H1 (cell line): ENCODE measurements at regions not wholly inside any gene's neighbourhood (a gene's known extent, or its start where the extent isn't known, plus 50 kb on each side); places are given as distances from the start of the nearest gene placed in this dataset.

Experiments
- CTCF ChIA-PET: fragments of 300-600 bp; sonication (Branson Sonifier 250); formaldehyde crosslinking; loops from one replicate; lab custom pipeline; 2021; ENCODE audit not compliant: partially characterized antibody; lab: Charles Lee
- POLR2A ChIA-PET: fragments of 300-600 bp; sonication (Branson Sonifier 250); formaldehyde crosslinking; loops from one replicate; lab custom pipeline; 2021; ENCODE audit warnings: inconsistent platforms; ENCODE audit not compliant: partially characterized antibody; lab: Charles Lee
- DNase-seq, 2 experiments: peaks; one replicate each; pipeline versions ENCODE4 v3.0.0 to v3.0.0-alpha.2; 2010 to 2022; ENCODE audit warnings: low spot score in 2 of 2, low read depth in 1 of 2, mixed read lengths in 1 of 2
- FAIRE-seq: peaks from 2 replicates; lab custom pipeline; 2011; peaks lifted over from hg19 to GRCh38; lab: Jason Lieb, UNC
- H2AFZ ChIP-seq: 2 replicates; pipeline ENCODE4 v1.8.1; 2012; ENCODE audit warnings: low read length, inconsistent platforms
- H2AK5ac ChIP-seq: 2 replicates; pipeline ENCODE4 v1.6.1; 2013; ENCODE audit warnings: low read depth, low read length
- H2BK120ac ChIP-seq: replicated peaks from 2 replicates; pipeline ENCODE3; 2013; ENCODE audit warnings: low read depth, low read length, inconsistent platforms
- H2BK12ac ChIP-seq: 2 replicates; pipeline ENCODE4 v1.6.1; 2013; ENCODE audit warnings: low read depth, low read length
- H2BK15ac ChIP-seq: 2 replicates; pipeline ENCODE4 v1.6.1; 2013; ENCODE audit warnings: low read length
- H2BK20ac ChIP-seq: 2 replicates; pipeline ENCODE4 v1.6.1; 2013; ENCODE audit warnings: low read length
- H2BK5ac ChIP-seq: 2 replicates; pipeline ENCODE4 v1.6.1; 2013; ENCODE audit warnings: low read depth, low read length
- H3K14ac ChIP-seq: 2 replicates; pipeline ENCODE4 v1.6.1; 2013; ENCODE audit warnings: inconsistent platforms; ENCODE audit not compliant: insufficient read length
- H3K18ac ChIP-seq: 2 replicates; pipeline ENCODE4 v1.6.1; 2013; ENCODE audit warnings: low read length; ENCODE audit errors: extremely low read depth
- H3K23ac ChIP-seq: 2 replicates; pipeline ENCODE4 v1.6.1; 2013; ENCODE audit warnings: inconsistent platforms; ENCODE audit not compliant: insufficient read length
- H3K23me2 ChIP-seq: 2 replicates; pipeline ENCODE4 v1.6.1; 2013; ENCODE audit warnings: low read depth, low read length
- H3K27ac ChIP-seq: 2 replicates; pipeline ENCODE4 v1.6.1; 2011; ENCODE audit warnings: low read depth, low read length, inconsistent platforms
- H3K27me3 ChIP-seq, 4 experiments: replicated peaks in 1 of 4; 1 replicate in 1 of 4; 2 replicates in 3 of 4; pipeline versions ENCODE4 v1.6.1 to v1.8.1; 2011 to 2013; ENCODE audit warnings: low read length in 3 of 4, mild to moderate bottlenecking in 3 of 4, inconsistent platforms in 2 of 4, mixed read lengths in 2 of 4, moderate library complexity in 1 of 4; ENCODE audit not compliant: control insufficient read depth in 3 of 4, insufficient read depth in 3 of 4; ENCODE audit errors: extremely low read depth in 1 of 4
- H3K36me3 ChIP-seq, 4 experiments: 2 replicates each; pipeline versions ENCODE4 v1.6.1 to v1.8.1; 2011 to 2013; ENCODE audit warnings: mild to moderate bottlenecking in 4 of 4, low read length in 3 of 4, moderate library complexity in 2 of 4, control low read depth in 1 of 4, inconsistent platforms in 1 of 4; ENCODE audit not compliant: insufficient read depth in 4 of 4, control insufficient read depth in 2 of 4
- H3K4ac ChIP-seq: replicated peaks from 2 replicates; pipeline ENCODE3; 2013; ENCODE audit warnings: low read length, low read depth, mixed read lengths, inconsistent platforms; ENCODE audit not compliant: insufficient read length
- H3K4me1 ChIP-seq, 4 experiments: replicated peaks in 1 of 4; 1 replicate in 1 of 4; 2 replicates in 3 of 4; pipeline versions ENCODE4 v1.6.1 to v1.8.1; 2011 to 2013; ENCODE audit warnings: low read length in 3 of 4, inconsistent platforms in 2 of 4, mixed read lengths in 1 of 4; ENCODE audit not compliant: insufficient read depth in 4 of 4, control insufficient read depth in 3 of 4
- H3K4me2 ChIP-seq, 2 experiments: 2 replicates each; pipeline versions ENCODE4 v1.6.1 to v1.8.1; 2011 to 2013; ENCODE audit warnings: low read depth in 2 of 2, low read length in 2 of 2, control low read depth in 1 of 2, inconsistent platforms in 1 of 2, mild to moderate bottlenecking in 1 of 2; ENCODE audit not compliant: insufficient read depth in 1 of 2
- H3K4me3 ChIP-seq, 4 experiments: fragments of 200-600, 300-600 bp in 1 of 4; sonication (generic), shearing (Covaris generic), sonication (Bioruptor Twin) in 1 of 4; 2 replicates each; pipeline versions ENCODE4 v1.5.1 to v1.8.1; 2011 to 2016; ENCODE audit warnings: low read length in 4 of 4, low read depth in 3 of 4, control low read depth in 2 of 4, inconsistent platforms in 2 of 4, mild to moderate bottlenecking in 2 of 4, mixed read lengths in 1 of 4, moderate library complexity in 1 of 4; ENCODE audit not compliant: insufficient read depth in 2 of 4; ENCODE audit errors: extremely low read depth in 1 of 4
- H3K56ac ChIP-seq: replicated peaks from 2 replicates; pipeline ENCODE3; 2013; ENCODE audit warnings: low read depth, mild to moderate bottlenecking, mixed read lengths, low read length, inconsistent platforms; ENCODE audit not compliant: insufficient read length
- H3K79me1 ChIP-seq: 2 replicates; pipeline ENCODE4 v1.6.1; 2013; ENCODE audit warnings: low read depth, low read length, control low read depth
- H3K79me2 ChIP-seq, 2 experiments: 2 replicates each; pipeline versions ENCODE4 v1.6.1 to v1.8.1; 2012 to 2013; ENCODE audit warnings: low read length in 2 of 2, mild to moderate bottlenecking in 2 of 2, inconsistent platforms in 1 of 2; ENCODE audit not compliant: insufficient read depth in 2 of 2, control insufficient read depth in 1 of 2
- H3K9ac ChIP-seq, 4 experiments: replicated peaks in 1 of 4; 1 replicate in 1 of 4; 2 replicates in 3 of 4; pipeline versions ENCODE4 v1.6.1 to v1.8.1; 2011 to 2013; ENCODE audit warnings: low read depth in 3 of 4, low read length in 3 of 4, control low read depth in 2 of 4, mild to moderate bottlenecking in 2 of 4, moderate library complexity in 2 of 4, inconsistent platforms in 1 of 4; ENCODE audit errors: extremely low read depth in 1 of 4
- H3K9me3 ChIP-seq, 2 experiments: 2 replicates each; pipeline versions ENCODE4 v1.6.1 to v1.8.1; 2012 to 2013; ENCODE audit warnings: mild to moderate bottlenecking in 2 of 2, moderate library complexity in 2 of 2, control low read depth in 1 of 2, inconsistent platforms in 1 of 2, low read depth in 1 of 2, low read length in 1 of 2, mixed read lengths in 1 of 2; ENCODE audit not compliant: insufficient read depth in 2 of 2
- H4K20me1 ChIP-seq, 2 experiments: replicated peaks in 1 of 2; 2 replicates each; pipeline versions ENCODE3 to v1.8.1; 2011 to 2013; ENCODE audit warnings: inconsistent platforms in 2 of 2, low read length in 2 of 2, mild to moderate bottlenecking in 1 of 2; ENCODE audit not compliant: insufficient read depth in 2 of 2, control insufficient read depth in 1 of 2
- H4K5ac ChIP-seq: 2 replicates; pipeline ENCODE4 v1.6.1; 2013; ENCODE audit warnings: low read length, low read depth, mixed read lengths, inconsistent platforms; ENCODE audit not compliant: insufficient read length
- H4K8ac ChIP-seq: 2 replicates; pipeline ENCODE4 v1.8.0; 2013; ENCODE audit warnings: mild to moderate bottlenecking, moderate library complexity, low read length, inconsistent platforms; ENCODE audit not compliant: insufficient read depth; ENCODE audit errors: extremely low read depth
- H4K91ac ChIP-seq: replicated peaks from 2 replicates; pipeline ENCODE3; 2013; ENCODE audit warnings: low read length, mixed read lengths, inconsistent platforms; ENCODE audit not compliant: insufficient read length
- EGR1 ChIP-seq: IDR thresholded peaks from 2 replicates; pipeline ENCODE4 v1.6.1; 2011; ENCODE audit warnings: low read depth, low read length, borderline replicate concordance
- GTF2F1 ChIP-seq: IDR thresholded peaks from 2 replicates; pipeline ENCODE4 v1.6.1; 2012; ENCODE audit warnings: low read depth, low read length, improper control_type of control experiment, borderline replicate concordance
- SIX5 ChIP-seq: IDR thresholded peaks from 2 replicates; pipeline ENCODE4 v1.6.1; 2011; ENCODE audit warnings: mild to moderate bottlenecking, low read depth, low read length
- WGBS, 2 experiments: shearing (Covaris generic) in 1 of 2; methylation state at CpG; one replicate each; pipeline versions ENCODE4 v1.1.6 to v1.1.7; 2013 to 2015; ENCODE audit warnings: low lambda C conversion rate in 2 of 2, mixed read lengths in 2 of 2, inconsistent platforms in 1 of 2, low coverage in 1 of 2, missing lambda C conversion rate in 1 of 2; ENCODE audit not compliant: insufficient replicate concordance in 2 of 2, insufficient coverage in 1 of 2, insufficient read length in 1 of 2; ENCODE audit errors: extremely low coverage in 1 of 2, missing lambda C conversion rate in 1 of 2; 5-methylcytosine and 5-hydroxymethylcytosine counted together

DNA sequence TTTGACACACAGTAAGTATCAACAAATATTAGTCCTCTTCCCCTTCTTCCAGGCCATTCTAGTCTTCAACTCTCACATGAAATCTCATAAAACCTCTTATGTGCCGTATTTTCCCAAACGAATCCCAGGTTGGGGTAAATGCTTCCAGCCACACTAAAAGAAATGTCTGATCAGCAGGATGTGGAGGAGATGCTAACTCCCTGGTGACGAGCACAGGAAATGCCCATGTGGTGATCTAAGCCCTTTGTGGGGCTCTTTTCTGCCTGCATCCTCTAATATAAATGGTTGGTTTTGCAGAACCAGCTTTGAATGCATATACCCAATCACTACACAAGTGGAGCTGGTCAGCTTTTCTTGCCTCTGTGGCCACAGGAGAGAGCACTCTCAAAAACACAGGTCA is 498.2 kb upstream of the ERCC4 start:
- H2BK5ac ChIP-seq, result no peak overlapping the region
- H2BK120ac ChIP-seq, result no peak overlapping the region
- no peak overlapping the region for H3K4me2 ChIP-seq
- no peaks in the 10 kb centered on the region for H3K79me2 ChIP-seq
- 0 out of 4 replicates have a peak, but pooled peaks cover 0 to under 1% of the 10 kb centered on the region in 2 experiments for H3K9me3 ChIP-seq
- H4K91ac ChIP-seq, result no peak overlapping the region
- H2BK12ac ChIP-seq, result no peak overlapping the region
- POLR2A ChIA-PET, result no interaction called here
- H4K5ac ChIP-seq, result no peak overlapping the region
- H3K27ac ChIP-seq, result no peak overlapping the region
- no peak for FAIRE-seq
- no peak overlapping the region for H3K4ac ChIP-seq
- no peak for DNase-seq
- no peak overlapping the region for H2AK5ac ChIP-seq
- TF ChIP-seq EGR1, result no peak
- no peak for TF ChIP-seq SIX5
- no peak for TF ChIP-seq GTF2F1
- TF ChIP-seq, all 59 proteins: peak for 0
- Histone ChIP-seq H3K4me1 (peaks cover 0 to 3% (median 2%) of the 10 kb centered on the region in 4 experiments; a peak in 3 of 7 replicates), H2BK15ac (no peak overlapping the region), H3K18ac (no peak overlapping the region), H3K27me3 (no peaks in the 10 kb centered on the region), H3K14ac (no peak overlapping the region), H3K36me3 (0 out of 8 replicates have a peak, but pooled peaks cover 0 to 2% (median 0%) of the 10 kb centered on the region in 4 experiments), H3K23me2 (no peaks in the 10 kb centered on the region), H3K23ac (no peak overlapping the region), H4K20me1 (no peaks in the 10 kb centered on the region), H2BK20ac (no peak overlapping the region), H2AFZ (no peak overlapping the region), H3K56ac (no peak overlapping the region), H3K79me1 (no peaks in the 10 kb centered on the region), H3K9ac (no peak overlapping the region), H3K4me3 (no peak overlapping the region), H4K8ac (no peak overlapping the region)
- CTCF ChIA-PET, result interaction anchor here (0.6 to 1.2 kb wide), 2 partner anchors 22 to 452 kb away, joined by 3 to 4 read pairs; no protein-coding TSS in a partner anchor
- 89% methylated on average over 3 of the region's 3 CpGs; no CpG with 5 or more reads in 1 of the 2 experiments for WGBS, 2 experiments
